Tibial nerve (tissue), 4 donors: ENCODE measurements at regions not wholly inside any gene's neighbourhood (a gene's known extent, or its start where the extent isn't known, plus 50 kb on each side); places are given as distances from the start of the nearest gene placed in this dataset.

Experiments used
- CTCF ChIP-seq, 5 experiments: fragments of 200-600 bp in 3 of 5; fragments of 450-650 bp in 2 of 5; sonication (generic) in 3 of 5; IDR thresholded peaks; one replicate each; pipeline ENCODE4 v1.5.1; 2016 to 2019; ENCODE audit warnings: antibody characterized with exemption in 5 of 5, mild to moderate bottlenecking in 3 of 5, moderate library complexity in 2 of 5
- EP300 ChIP-seq, 2 donors: sonication (generic); formaldehyde crosslinking; IDR thresholded peaks; one replicate each; pipeline ENCODE4 v1.6.1; 2017; ENCODE audit warnings: antibody characterized with exemption in 2 of 2, mild to moderate bottlenecking in 1 of 2
- POLR2A ChIP-seq, 2 donors: fragments of 450-650 bp; IDR thresholded peaks; one replicate each; pipeline ENCODE4 v1.6.1; 2017; ENCODE audit warnings: antibody characterized with exemption in 2 of 2, mild to moderate bottlenecking in 2 of 2, moderate library complexity in 2 of 2

GRCh38 chr3:170656284-170656683, 70.4 kb upstream of the SLC7A14 start:
- TF ChIP-seq EP300 (IDR thresholded peaks at IDR 0.05): no peak
- TF ChIP-seq CTCF (IDR thresholded peaks at IDR 0.05): no peak
- no peak for TF ChIP-seq POLR2A (IDR thresholded peaks at IDR 0.05)
